KMS-11 (cell line): ENCODE measurements at regions not wholly inside any gene's neighbourhood (a gene's known extent, or its start where the extent isn't known, plus 50 kb on each side); places are given as distances from the start of the nearest gene placed in this dataset.

Experiments
- H2AFZ ChIP-seq: fragments of 200-600 bp; sonication (generic); 2 replicates; pipeline ENCODE4 v1.6.1; 2016; ENCODE audit warnings: antibody characterized with exemption, mixed run types, low read depth
- H3K27ac ChIP-seq: fragments of 200-600 bp; sonication (generic); 2 replicates; pipeline ENCODE4 v1.6.1; 2016; ENCODE audit warnings: mild to moderate bottlenecking, mixed run types
- H3K27me3 ChIP-seq: fragments of 200-600 bp; sonication (generic); 2 replicates; pipeline ENCODE4 v1.6.1; 2017; ENCODE audit warnings: mild to moderate bottlenecking, low read depth, mixed run types, moderate library complexity; ENCODE audit not compliant: insufficient read depth
- H3K36me3 ChIP-seq: fragments of 200-600 bp; sonication (generic); 2 replicates; pipeline ENCODE4 v1.6.1; 2017; ENCODE audit warnings: mild to moderate bottlenecking, mixed run types; ENCODE audit not compliant: insufficient read depth
- H3K4me1 ChIP-seq: fragments of 200-600 bp; sonication (generic); 2 replicates; pipeline ENCODE4 v1.6.1; 2016; ENCODE audit warnings: mild to moderate bottlenecking, low read depth, mixed run types; ENCODE audit not compliant: poor library complexity, severe bottlenecking
- H3K4me2 ChIP-seq: fragments of 200-600 bp; sonication (generic); 2 replicates; pipeline ENCODE4 v1.7.0; 2016; ENCODE audit warnings: mild to moderate bottlenecking, mixed run types
- H3K4me3 ChIP-seq: fragments of 200-600 bp; sonication (generic); IDR thresholded peaks from 2 replicates; pipeline ENCODE4 v1.6.1; 2017; ENCODE audit warnings: low read depth, low read length, mixed read lengths; ENCODE audit not compliant: insufficient read depth
- H3K79me2 ChIP-seq: fragments of 200-600 bp; sonication (generic); 2 replicates; pipeline ENCODE4 v1.6.1; 2016; ENCODE audit warnings: low read depth, mixed run types; ENCODE audit not compliant: insufficient read depth
- H3K9ac ChIP-seq: fragments of 200-600 bp; sonication (generic); 2 replicates; pipeline ENCODE4 v1.6.1; 2016; ENCODE audit warnings: mild to moderate bottlenecking, mixed run types
- H4K20me1 ChIP-seq: fragments of 200-600 bp; sonication (generic); 2 replicates; pipeline ENCODE4 v1.6.1; 2016; ENCODE audit warnings: mild to moderate bottlenecking, mixed run types; ENCODE audit not compliant: insufficient read depth
- TF ChIP-seq, protein P1 (sequence below): fragments of 200-600 bp; sonication (generic); conservative IDR thresholded peaks from 2 replicates; pipeline ENCODE4 v1.6.1; 2017; ENCODE audit warnings: low read depth, mild to moderate bottlenecking, antibody characterized with exemption, low read length, moderate library complexity, mixed read lengths

DNA sequence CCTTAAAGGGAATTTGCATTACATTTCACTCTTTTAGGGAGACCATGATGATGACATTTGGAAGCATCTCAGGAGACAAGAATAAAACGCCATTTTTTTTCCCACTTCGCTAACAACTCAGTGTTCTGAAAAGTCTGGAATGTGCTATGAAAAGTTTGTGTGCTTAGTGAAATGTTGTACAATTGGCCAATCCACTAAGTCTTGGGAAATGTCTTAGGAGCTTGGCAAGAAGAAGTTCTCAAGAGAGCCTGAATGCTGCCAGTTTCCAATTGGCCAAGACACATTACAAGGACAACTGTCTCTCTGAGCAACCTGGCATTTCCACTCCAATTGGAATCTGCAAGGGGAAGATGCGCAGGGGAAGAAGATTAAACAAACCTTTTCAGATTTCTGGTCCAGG is 401.8 kb downstream of the RWDD3 start:
- H3K9ac ChIP-seq: no peak overlapping the region
- no peaks in the 10 kb centered on the region for H3K79me2 ChIP-seq
- TF ChIP-seq, protein P1, sequence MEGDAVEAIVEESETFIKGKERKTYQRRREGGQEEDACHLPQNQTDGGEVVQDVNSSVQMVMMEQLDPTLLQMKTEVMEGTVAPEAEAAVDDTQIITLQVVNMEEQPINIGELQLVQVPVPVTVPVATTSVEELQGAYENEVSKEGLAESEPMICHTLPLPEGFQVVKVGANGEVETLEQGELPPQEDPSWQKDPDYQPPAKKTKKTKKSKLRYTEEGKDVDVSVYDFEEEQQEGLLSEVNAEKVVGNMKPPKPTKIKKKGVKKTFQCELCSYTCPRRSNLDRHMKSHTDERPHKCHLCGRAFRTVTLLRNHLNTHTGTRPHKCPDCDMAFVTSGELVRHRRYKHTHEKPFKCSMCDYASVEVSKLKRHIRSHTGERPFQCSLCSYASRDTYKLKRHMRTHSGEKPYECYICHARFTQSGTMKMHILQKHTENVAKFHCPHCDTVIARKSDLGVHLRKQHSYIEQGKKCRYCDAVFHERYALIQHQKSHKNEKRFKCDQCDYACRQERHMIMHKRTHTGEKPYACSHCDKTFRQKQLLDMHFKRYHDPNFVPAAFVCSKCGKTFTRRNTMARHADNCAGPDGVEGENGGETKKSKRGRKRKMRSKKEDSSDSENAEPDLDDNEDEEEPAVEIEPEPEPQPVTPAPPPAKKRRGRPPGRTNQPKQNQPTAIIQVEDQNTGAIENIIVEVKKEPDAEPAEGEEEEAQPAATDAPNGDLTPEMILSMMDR: no peak
- H3K4me3 ChIP-seq: no peak overlapping the region
- H3K4me2 ChIP-seq: no peak overlapping the region
- no peaks in the 10 kb centered on the region for H3K36me3 ChIP-seq
- H2AFZ ChIP-seq: no peak overlapping the region
- no peaks in the 10 kb centered on the region for H4K20me1 ChIP-seq
- no peaks in the 10 kb centered on the region for H3K4me1 ChIP-seq
- H3K27me3 ChIP-seq: no peaks in the 10 kb centered on the region
- no peak overlapping the region for H3K27ac ChIP-seq

GRCh38 chr1:95636897-95637296 is 402.9 kb downstream of the RWDD3 start:
- TF ChIP-seq, protein P1: no peak
- H3K9ac ChIP-seq: no peak overlapping the region
- no peaks in the 10 kb centered on the region for H3K36me3 ChIP-seq
- no peaks in the 10 kb centered on the region for H4K20me1 ChIP-seq
- H3K27ac ChIP-seq: no peak overlapping the region
- H3K4me2 ChIP-seq: no peak overlapping the region
- no peak overlapping the region for H2AFZ ChIP-seq
- no peaks in the 10 kb centered on the region for H3K79me2 ChIP-seq
- H3K27me3 ChIP-seq: no peaks in the 10 kb centered on the region
- no peak overlapping the region for H3K4me3 ChIP-seq
- H3K4me1 ChIP-seq: no peaks in the 10 kb centered on the region

- Histone ChIP-seq H2AFZ (no peak overlapping the region), H3K27ac (no peak overlapping the region)
Measured at GRCh38 chr1:95640746-95641145, 406.7 kb downstream of the RWDD3 start.

DNA sequence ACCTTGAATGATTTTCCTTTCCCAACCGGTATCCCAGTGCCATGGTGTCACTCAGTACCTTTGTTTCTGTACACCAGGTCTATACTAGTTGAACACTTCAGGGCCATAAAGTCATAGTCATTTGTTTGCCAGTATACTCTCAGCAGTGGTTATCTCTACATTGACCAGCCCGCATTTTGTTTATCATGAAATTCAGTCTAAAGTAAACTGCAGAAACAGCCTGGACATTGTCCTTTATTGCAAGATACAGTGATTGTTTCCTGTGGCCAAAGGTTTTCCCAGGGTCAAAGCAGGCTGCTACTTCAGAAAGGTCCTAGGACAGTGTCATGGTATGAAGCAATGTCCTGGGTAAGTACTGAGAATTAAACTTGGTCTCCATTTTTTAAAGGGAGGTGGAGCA is 407.4 kb downstream of the RWDD3 start:
- no peak overlapping the region for H3K9ac ChIP-seq
- no peak overlapping the region for H3K4me2 ChIP-seq
- H3K27ac ChIP-seq: no peak overlapping the region
- TF ChIP-seq, protein P1: no peak
- no peaks in the 10 kb centered on the region for H4K20me1 ChIP-seq
- no peak overlapping the region for H3K4me3 ChIP-seq
- no peak overlapping the region for H2AFZ ChIP-seq
- H3K4me1 ChIP-seq: no peaks in the 10 kb centered on the region
- no peaks in the 10 kb centered on the region for H3K79me2 ChIP-seq
- H3K36me3 ChIP-seq: no peaks in the 10 kb centered on the region
- no peaks in the 10 kb centered on the region for H3K27me3 ChIP-seq

More at GRCh38 chr1:95640746-95641145, 406.7 kb downstream of the RWDD3 start:
- Histone ChIP-seq H3K9ac (no peak overlapping the region), H3K4me3 (no peak overlapping the region), H3K4me1 (no peaks in the 10 kb centered on the region), H3K79me2 (no peaks in the 10 kb centered on the region), H3K4me2 (no peak overlapping the region), H3K36me3 (no peaks in the 10 kb centered on the region), H3K27me3 (no peaks in the 10 kb centered on the region), H4K20me1 (no peaks in the 10 kb centered on the region)
- TF ChIP-seq, protein P1: no peak
